Testis (tissue), 2 donors: ENCODE measurements at regions not wholly inside any gene's neighbourhood (a gene's known extent, or its start where the extent isn't known, plus 50 kb on each side); places are given as distances from the start of the nearest gene placed in this dataset.

Experiments used
- CTCF ChIP-seq, 3 experiments: fragments of 450-650 bp in 2 of 3; fragments of 200-600 bp in 1 of 3; sonication (generic) in 1 of 3; IDR thresholded peaks; one replicate each; pipeline ENCODE4 v1.5.1; 2016 to 2019; ENCODE audit warnings: antibody characterized with exemption in 3 of 3, mild to moderate bottlenecking in 2 of 3, moderate library complexity in 1 of 3
- POLR2A ChIP-seq: fragments of 450-650 bp; IDR thresholded peaks from one replicate; pipeline ENCODE4 v1.6.1; 2017; ENCODE audit warnings: antibody characterized with exemption, mild to moderate bottlenecking, moderate library complexity

DNA sequence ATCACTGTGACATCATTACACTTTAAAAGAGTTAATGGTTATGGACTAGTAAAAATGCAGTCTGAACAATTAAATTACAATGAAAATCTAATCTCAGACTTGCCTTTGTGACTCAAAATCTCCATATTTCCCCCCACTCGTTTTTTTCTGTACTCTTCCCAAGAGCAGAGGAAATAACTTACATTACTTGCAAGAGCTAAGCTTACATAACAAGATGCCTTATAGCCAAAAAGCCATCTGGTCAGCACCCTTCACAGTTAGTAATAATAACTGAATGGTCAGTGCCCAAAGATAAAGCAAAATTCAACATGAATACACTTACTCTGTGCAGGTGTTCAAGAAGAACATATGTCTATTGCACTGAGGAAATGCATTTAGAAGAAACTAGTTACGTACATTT lies 1381.5 kb upstream of the CELF2 start:
- TF ChIP-seq CTCF (IDR thresholded peaks at IDR 0.05) (no peak), POLR2A (no peak)
